Fibroblast of villous mesenchyme (primary cell): ENCODE measurements at regions not wholly inside any gene's neighbourhood (a gene's known extent, or its start where the extent isn't known, plus 50 kb on each side); places are given as distances from the start of the nearest gene placed in this dataset.

Experiments
- DNase-seq: peaks from one replicate; pipeline ENCODE4 v3.0.0-alpha.2; 2010; ENCODE audit warnings: low read depth
- H3K4me3 ChIP-seq: 2 replicates; pipeline ENCODE4 v1.5.1; 2011; ENCODE audit warnings: low read depth, mild to moderate bottlenecking, low read length
- TF ChIP-seq, protein P1 (sequence below): IDR thresholded peaks from 2 replicates; pipeline ENCODE4 v1.5.1; 2012; ENCODE audit warnings: low read depth, mild to moderate bottlenecking, low read length; ENCODE audit not compliant: insufficient read depth

DNA sequence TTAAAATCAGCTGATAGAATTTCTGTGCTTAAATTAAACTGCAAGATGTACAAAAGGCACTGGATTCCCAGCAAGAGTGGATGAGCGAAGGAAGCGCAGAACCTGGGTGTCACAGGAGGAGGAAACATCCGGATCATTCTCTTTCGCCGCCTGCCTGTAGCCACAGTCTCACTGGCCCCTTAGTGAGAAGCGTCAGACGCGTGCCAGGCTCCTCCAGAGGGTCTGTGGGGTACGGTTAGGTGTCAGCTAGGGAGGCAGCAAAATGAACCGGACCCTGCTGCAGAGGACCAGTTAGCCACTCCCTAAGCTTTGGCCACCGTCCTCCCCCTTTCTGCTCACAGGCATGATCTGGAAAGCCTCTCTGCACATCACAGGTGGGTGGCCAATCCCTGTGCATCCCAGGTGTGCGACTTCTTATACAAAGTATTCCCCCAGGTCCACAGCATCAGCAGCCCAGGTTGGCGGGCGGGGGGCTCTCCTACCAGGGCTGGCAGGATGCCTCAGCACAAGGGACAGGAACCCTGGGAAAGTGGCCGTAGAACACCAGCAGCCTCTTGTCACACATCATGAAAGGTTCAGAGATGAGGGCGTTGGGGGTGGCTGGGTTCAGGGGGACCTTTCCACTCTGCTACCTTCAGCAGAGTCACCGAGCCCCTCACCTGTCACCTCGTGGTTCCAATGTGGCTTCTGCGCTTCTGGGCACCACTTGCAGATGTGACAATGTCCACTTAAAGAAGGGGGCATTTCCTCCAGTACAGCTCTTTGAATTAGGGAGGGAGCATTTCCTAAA, 61.1 kb upstream of the SLC66A3 start:
- TF ChIP-seq, protein P1, sequence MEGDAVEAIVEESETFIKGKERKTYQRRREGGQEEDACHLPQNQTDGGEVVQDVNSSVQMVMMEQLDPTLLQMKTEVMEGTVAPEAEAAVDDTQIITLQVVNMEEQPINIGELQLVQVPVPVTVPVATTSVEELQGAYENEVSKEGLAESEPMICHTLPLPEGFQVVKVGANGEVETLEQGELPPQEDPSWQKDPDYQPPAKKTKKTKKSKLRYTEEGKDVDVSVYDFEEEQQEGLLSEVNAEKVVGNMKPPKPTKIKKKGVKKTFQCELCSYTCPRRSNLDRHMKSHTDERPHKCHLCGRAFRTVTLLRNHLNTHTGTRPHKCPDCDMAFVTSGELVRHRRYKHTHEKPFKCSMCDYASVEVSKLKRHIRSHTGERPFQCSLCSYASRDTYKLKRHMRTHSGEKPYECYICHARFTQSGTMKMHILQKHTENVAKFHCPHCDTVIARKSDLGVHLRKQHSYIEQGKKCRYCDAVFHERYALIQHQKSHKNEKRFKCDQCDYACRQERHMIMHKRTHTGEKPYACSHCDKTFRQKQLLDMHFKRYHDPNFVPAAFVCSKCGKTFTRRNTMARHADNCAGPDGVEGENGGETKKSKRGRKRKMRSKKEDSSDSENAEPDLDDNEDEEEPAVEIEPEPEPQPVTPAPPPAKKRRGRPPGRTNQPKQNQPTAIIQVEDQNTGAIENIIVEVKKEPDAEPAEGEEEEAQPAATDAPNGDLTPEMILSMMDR, result no peak
- DNase-seq, result no peak
- H3K4me3 ChIP-seq, result no peak overlapping the region

DNA sequence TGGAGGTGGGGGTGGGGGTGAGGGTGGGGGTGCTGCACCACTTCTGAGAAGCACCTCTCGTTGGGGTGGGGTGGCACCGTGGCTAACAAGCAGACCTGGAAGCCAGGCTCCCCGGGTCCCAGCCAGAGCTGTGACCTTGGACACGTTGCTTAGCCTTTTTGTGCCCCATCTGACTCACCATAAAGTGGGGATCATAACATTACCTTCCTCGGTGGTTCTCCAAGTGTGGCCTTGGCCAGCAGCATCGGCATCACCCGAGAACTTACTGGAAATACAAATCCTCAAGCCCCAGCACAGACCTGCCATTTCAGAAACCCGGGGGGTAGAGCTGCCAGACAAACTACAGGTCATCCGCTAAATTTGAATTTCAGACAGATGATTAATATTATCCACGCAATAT, 58.7 kb upstream of the SLC66A3 start:
- no peak overlapping the region for H3K4me3 ChIP-seq
- TF ChIP-seq, protein P1, result no peak
- DNase-seq, result no peak

GRCh38 chr2:11097038-11097720, 58.1 kb upstream of the SLC66A3 start:
- H3K4me3 ChIP-seq, result no peak overlapping the region
- DNase-seq, result peak; percentile 32
- TF ChIP-seq, protein P1, result no peak

GRCh38 chr2:11097854-11098387, 57.3 kb upstream of the SLC66A3 start:
- no peak overlapping the region for H3K4me3 ChIP-seq
- TF ChIP-seq, protein P1, result no peak
- DNase-seq, result no peak

DNA sequence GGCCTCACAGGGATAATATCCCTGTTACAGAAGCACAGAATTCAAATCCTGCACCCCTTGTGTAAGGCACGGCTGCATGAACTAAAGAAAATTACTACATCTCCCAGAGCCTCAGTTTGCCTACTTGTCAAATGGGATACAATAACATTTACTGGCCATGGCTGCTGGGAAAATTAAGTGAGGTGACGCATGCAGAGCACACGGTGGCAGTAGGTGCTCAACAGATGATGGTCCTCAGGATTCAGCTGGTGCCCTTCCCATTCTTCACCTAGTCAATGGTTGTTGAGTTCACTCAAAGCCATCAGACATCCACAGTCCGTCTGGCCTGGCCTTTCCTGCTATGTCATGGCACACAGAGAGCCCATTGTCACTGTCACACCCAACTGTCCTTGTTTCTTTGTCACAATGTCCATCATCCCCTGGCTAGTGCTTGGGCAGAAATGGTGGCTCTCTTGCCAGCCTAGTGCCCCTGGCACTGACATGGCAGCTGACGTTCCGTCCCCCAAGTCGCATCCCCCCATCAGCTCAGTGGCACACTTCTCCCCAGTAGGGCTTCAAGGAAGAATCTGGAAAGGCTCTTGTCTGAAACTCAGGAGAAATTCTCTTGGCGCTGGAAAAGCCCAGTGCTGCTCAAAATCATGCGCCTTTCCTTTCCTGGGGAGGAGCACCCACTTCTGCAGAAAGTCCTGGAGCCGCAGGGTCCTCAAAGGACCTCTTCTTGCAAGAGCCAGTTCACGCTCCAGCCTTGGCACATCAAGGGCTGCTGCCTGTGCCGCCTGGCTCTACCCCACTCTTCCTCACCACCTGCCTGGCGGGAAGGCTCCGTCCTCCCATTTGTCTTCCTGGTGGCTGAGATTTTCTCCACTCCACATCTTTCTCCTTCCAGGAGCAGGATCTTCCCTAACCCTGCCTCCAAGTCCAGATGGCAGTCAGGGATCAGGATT, 55.9 kb upstream of the SLC66A3 start:
- no peak overlapping the region for H3K4me3 ChIP-seq
- TF ChIP-seq, protein P1, result no peak
- no peak for DNase-seq

DNA sequence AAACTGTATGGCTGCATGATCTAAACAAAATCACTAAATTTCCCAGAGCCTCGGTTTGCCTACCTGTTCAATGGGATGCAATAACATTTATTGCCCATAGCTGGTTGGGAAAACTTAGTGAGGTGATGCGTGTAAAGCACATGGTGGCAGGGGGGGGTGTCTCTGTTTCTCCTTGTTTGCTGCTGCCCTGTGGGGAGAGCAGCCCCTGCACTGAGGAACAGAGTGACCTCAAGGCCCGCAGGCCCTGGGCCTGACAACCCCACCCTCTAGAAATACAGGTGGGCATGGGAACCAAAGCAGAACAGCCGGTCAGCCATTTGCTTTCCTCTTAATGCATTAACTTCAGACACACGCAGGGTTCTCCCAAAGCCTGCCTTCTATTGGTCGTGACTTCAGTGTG, 55.1 kb upstream of the SLC66A3 start:
- H3K4me3 ChIP-seq, result no peak overlapping the region
- no peak for DNase-seq
- TF ChIP-seq, protein P1, result no peak
